ENCODE measurements at regions not wholly inside any gene's neighbourhood (a gene's known extent, or its start where the extent isn't known, plus 50 kb on each side); places are given as distances from the start of the nearest gene placed in this dataset.

DNA sequence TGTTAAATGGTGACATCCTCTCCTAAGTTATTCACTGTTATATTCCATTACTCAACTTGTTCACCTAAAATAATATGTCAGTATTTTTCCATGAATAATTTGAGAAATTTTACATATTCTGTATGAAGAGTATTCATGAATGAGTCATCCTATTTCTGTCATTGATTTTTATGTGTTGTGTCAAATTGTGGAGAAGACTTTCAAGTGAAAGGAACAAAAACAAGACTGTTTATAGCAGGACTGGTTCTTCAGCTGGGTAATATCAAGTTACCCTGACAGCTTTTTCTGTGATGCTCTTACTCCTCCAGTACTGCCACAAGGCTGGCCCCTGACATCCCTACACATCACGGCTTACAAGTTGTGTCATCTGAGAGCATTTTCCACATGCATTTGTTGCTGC is 847.7 kb downstream of the NCAM2 start:
- DNase-seq (ENCODE audit: low read depth) (no peak), FAIRE-seq (no peak)

DNA sequence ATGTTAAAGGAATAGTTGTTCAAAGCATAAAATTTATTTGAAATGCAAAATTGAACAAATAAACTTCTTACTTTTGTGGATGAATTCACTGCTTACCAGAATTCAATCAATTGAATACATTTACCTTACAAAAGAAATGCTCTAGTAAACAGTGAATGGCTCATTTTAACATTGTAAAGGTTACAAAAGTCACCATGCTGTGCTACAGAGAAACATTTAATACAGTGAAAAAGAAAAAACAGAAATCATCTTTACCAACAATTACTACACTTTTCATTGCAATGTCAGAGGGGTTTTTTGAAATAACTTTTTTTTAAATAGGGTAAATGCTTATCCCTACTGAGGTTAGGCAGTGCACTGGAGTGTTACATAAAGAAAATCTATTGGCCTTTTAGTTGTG is 853.0 kb downstream of the NCAM2 start:
- no peak for FAIRE-seq

More for the DNA sequence above, 847.7 kb downstream of the NCAM2 start:
- H3K36me3 Mint-ChIP-seq (ENCODE audit: low read depth, unreplicated experiment): no peaks in the 10 kb centered on the region
- no peaks in the 10 kb centered on the region for H3K9me3 Mint-ChIP-seq (ENCODE audit: unreplicated experiment)
- no peaks in the 10 kb centered on the region for H3K27me3 Mint-ChIP-seq (ENCODE audit: low read depth, unreplicated experiment)
- no peaks in the 10 kb centered on the region for H4K20me1 ChIP-seq (ENCODE audit: insufficient read depth, low read length)
- no peak overlapping the region for H3K27ac Mint-ChIP-seq (ENCODE audit: unreplicated experiment)
- no peaks in the 10 kb centered on the region for H3K36me3 ChIP-seq (ENCODE audit: insufficient read depth, low read length)
- H3K9ac ChIP-seq (ENCODE audit: low read length): no peak overlapping the region
- no peaks in the 10 kb centered on the region for H3K9me3 ChIP-seq (ENCODE audit: insufficient read depth, low read depth, low read length)
- no peak for TF ChIP-seq EZH2 (IDR thresholded peaks at IDR 0.05; ENCODE audit: insufficient read depth, low read length)
- TF ChIP-seq, protein P1, sequence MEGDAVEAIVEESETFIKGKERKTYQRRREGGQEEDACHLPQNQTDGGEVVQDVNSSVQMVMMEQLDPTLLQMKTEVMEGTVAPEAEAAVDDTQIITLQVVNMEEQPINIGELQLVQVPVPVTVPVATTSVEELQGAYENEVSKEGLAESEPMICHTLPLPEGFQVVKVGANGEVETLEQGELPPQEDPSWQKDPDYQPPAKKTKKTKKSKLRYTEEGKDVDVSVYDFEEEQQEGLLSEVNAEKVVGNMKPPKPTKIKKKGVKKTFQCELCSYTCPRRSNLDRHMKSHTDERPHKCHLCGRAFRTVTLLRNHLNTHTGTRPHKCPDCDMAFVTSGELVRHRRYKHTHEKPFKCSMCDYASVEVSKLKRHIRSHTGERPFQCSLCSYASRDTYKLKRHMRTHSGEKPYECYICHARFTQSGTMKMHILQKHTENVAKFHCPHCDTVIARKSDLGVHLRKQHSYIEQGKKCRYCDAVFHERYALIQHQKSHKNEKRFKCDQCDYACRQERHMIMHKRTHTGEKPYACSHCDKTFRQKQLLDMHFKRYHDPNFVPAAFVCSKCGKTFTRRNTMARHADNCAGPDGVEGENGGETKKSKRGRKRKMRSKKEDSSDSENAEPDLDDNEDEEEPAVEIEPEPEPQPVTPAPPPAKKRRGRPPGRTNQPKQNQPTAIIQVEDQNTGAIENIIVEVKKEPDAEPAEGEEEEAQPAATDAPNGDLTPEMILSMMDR (IDR thresholded peaks at IDR 0.05; ENCODE audit: insufficient read depth, low read depth, low read length): no peak
- H3K27ac ChIP-seq (ENCODE audit: low read depth, low read length): no peak overlapping the region
- no peak overlapping the region for H2AFZ ChIP-seq (ENCODE audit: low read depth, low read length)
- H3K27me3 ChIP-seq (ENCODE audit: insufficient read depth, low read length): no peaks in the 10 kb centered on the region
- no peak overlapping the region for H3K4me3 ChIP-seq (ENCODE audit: insufficient read depth, low read depth, low read length)
- H3K4me1 Mint-ChIP-seq (ENCODE audit: low read depth, unreplicated experiment): no peaks in the 10 kb centered on the region
- no peak overlapping the region for H3K4me2 ChIP-seq (ENCODE audit: low read length)
- no peak overlapping the region for H3K4me3 Mint-ChIP-seq (ENCODE audit: unreplicated experiment)
- H3K4me1 ChIP-seq (ENCODE audit: insufficient read depth, low read length): no peaks in the 10 kb centered on the region
- no peaks in the 10 kb centered on the region for H3K79me2 ChIP-seq (ENCODE audit: insufficient read depth, low read length)

DNA sequence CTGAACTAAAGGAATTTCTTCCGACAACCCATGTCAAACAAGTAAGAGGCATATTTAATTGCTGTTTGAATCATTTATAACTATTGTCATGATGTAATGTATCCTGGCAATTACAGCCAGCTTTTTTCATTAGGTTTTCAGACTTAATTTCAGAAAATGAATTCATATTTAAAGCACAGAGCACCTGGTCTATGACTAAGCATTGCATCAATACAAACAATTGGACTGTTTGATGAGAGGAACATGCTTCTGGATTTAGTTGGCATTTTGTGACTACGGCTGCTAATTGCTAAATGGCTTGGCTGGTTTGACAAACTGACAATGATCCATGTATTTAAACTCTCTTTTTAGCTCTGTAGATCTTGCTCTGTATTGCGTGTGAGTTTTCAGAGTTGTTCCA is 853.4 kb downstream of the NCAM2 start:
- no peak overlapping the region for H3K4me3 Mint-ChIP-seq (ENCODE audit: unreplicated experiment)
- FAIRE-seq (no peak), DNase-seq (ENCODE audit: low read depth) (peak; percentile 29)
- Histone ChIP-seq H3K4me3 (ENCODE audit: insufficient read depth, low read depth, low read length) (no peak overlapping the region), H3K4me1 (ENCODE audit: insufficient read depth, low read length) (no peaks in the 10 kb centered on the region), H3K79me2 (ENCODE audit: insufficient read depth, low read length) (no peaks in the 10 kb centered on the region), H3K4me2 (ENCODE audit: low read length) (no peak overlapping the region), H4K20me1 (ENCODE audit: insufficient read depth, low read length) (no peaks in the 10 kb centered on the region), H3K9ac (ENCODE audit: low read length) (no peak overlapping the region), H3K9me3 (ENCODE audit: insufficient read depth, low read depth, low read length) (no peaks in the 10 kb centered on the region), H2AFZ (ENCODE audit: low read depth, low read length) (no peak overlapping the region), H3K36me3 (ENCODE audit: insufficient read depth, low read length) (no peaks in the 10 kb centered on the region), H3K27ac (ENCODE audit: low read depth, low read length) (no peak overlapping the region), H3K27me3 (ENCODE audit: insufficient read depth, low read length) (no peaks in the 10 kb centered on the region)
- no peak overlapping the region for H3K27ac Mint-ChIP-seq (ENCODE audit: unreplicated experiment)
- TF ChIP-seq, protein P1 (IDR thresholded peaks at IDR 0.05; ENCODE audit: insufficient read depth, low read depth, low read length): no peak
- no peak for TF ChIP-seq EZH2 (IDR thresholded peaks at IDR 0.05; ENCODE audit: insufficient read depth, low read length)
- no peaks in the 10 kb centered on the region for H3K9me3 Mint-ChIP-seq (ENCODE audit: unreplicated experiment)
- no peaks in the 10 kb centered on the region for H3K4me1 Mint-ChIP-seq (ENCODE audit: low read depth, unreplicated experiment)
- H3K27me3 Mint-ChIP-seq (ENCODE audit: low read depth, unreplicated experiment): no peaks in the 10 kb centered on the region
- H3K36me3 Mint-ChIP-seq (ENCODE audit: low read depth, unreplicated experiment): no peaks in the 10 kb centered on the region

More for the DNA sequence above, 853.0 kb downstream of the NCAM2 start:
- H3K4me1 ChIP-seq (ENCODE audit: insufficient read depth, low read length): no peaks in the 10 kb centered on the region
- H3K4me3 ChIP-seq (ENCODE audit: insufficient read depth, low read depth, low read length): no peak overlapping the region
- Mint-ChIP-seq H3K9me3 (ENCODE audit: unreplicated experiment) (no peaks in the 10 kb centered on the region), H3K36me3 (ENCODE audit: low read depth, unreplicated experiment) (no peaks in the 10 kb centered on the region), H3K4me3 (ENCODE audit: unreplicated experiment) (no peak overlapping the region), H3K27ac (ENCODE audit: unreplicated experiment) (no peak overlapping the region), H3K27me3 (ENCODE audit: low read depth, unreplicated experiment) (no peaks in the 10 kb centered on the region), H3K4me1 (ENCODE audit: low read depth, unreplicated experiment) (no peaks in the 10 kb centered on the region)
- no peak overlapping the region for H3K27ac ChIP-seq (ENCODE audit: low read depth, low read length)
- no peaks in the 10 kb centered on the region for H3K79me2 ChIP-seq (ENCODE audit: insufficient read depth, low read length)
- H3K27me3 ChIP-seq (ENCODE audit: insufficient read depth, low read length): no peaks in the 10 kb centered on the region
- no peak overlapping the region for H3K9ac ChIP-seq (ENCODE audit: low read length)
- H3K4me2 ChIP-seq (ENCODE audit: low read length): no peak overlapping the region
- no peak for DNase-seq (ENCODE audit: low read depth)
- no peak for TF ChIP-seq EZH2 (IDR thresholded peaks at IDR 0.05; ENCODE audit: insufficient read depth, low read length)
- TF ChIP-seq, protein P1 (IDR thresholded peaks at IDR 0.05; ENCODE audit: insufficient read depth, low read depth, low read length): no peak
- H4K20me1 ChIP-seq (ENCODE audit: insufficient read depth, low read length): no peaks in the 10 kb centered on the region
- no peaks in the 10 kb centered on the region for H3K9me3 ChIP-seq (ENCODE audit: insufficient read depth, low read depth, low read length)
- H2AFZ ChIP-seq (ENCODE audit: low read depth, low read length): no peak overlapping the region
- H3K36me3 ChIP-seq (ENCODE audit: insufficient read depth, low read length): no peaks in the 10 kb centered on the region

Data from astrocyte (in vitro differentiated cells and primary cell).